NCI-H1417 (cell line): ENCODE measurements at regions not wholly inside any gene's neighbourhood (a gene's known extent, or its start where the extent isn't known, plus 50 kb on each side); places are given as distances from the start of the nearest gene placed in this dataset.
"Not testable (repeated sequence)": the region's sequence is repeated elsewhere in the genome, so short reads cannot be mapped to it uniquely, and the experiment has no call there.

Source experiments
- DNase-seq, 3 experiments: peaks; one replicate each; lab custom pipeline; 2025; lab: John Stamatoyannopoulos, UW

DNA sequence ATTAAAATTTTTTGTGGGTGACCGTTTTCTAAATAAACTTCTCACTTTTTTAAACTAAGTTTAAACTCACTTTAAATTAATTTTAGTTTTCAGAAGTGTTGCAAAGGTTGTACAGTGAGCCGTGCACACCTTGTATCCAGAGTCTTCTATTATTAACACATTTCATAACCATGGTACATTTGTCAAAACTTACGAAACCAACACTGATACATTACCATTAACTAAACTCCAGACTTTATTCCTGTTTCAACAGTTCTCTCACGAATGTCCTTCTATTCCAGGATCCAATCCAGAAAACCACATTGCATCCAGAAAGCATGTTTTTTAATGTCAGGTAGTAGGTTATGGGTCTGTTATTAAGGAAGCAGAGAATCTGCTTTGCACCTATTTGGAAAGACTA lies 319.9 kb downstream of the CBLN4 start:
- no peak for DNase-seq

DNA sequence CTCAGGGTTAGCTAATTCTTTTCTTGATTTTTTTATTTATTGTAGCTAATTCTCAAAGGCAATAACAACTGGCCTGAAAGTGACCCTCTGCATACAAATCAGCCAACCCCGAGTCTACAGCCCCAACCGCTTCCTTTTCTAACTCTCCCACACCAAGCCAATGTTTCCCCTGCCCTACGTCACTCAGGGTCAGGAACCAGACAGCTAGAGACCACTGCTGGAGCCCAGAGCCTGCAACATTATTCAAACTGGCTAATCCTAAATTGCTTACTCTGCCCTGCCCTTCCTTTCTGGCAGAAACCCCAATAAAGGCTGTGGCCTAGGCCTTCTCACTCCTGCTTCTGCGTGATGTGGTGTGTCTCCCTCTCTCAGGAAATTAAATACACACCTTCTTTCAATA lies 320.7 kb downstream of the CBLN4 start:
- no peak for DNase-seq

DNA sequence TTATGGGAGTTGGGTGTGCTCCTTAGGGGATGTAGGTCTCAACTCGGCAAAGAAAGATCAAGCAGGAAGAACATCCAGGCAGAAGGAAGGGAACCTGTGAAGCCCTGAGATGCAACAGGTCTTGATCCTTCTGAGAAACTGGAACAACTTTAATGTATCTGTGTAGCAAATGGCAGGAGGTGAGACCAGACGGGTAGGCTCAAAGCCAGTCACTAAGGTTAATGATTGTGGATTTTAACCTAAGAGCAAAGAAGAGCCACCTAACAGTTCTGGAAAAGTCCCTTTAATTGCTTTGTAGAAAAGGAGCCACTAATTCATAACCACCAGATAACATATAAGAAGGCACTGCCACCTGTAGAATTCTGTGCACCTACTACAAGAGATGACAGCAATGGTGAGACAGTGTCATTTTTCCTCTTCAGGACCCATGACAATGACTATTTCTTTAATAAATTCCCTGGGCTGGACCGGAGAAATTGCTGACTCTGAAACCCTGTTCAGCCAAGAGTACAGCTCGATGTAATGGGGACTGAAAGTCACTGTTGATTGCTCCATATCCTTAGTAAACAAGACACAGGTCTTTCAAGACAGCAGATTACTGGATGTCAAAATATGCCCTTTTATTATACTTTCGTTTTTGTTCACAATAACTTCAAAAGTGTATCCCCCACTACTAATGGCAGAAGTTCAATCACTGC lies 326.2 kb downstream of the CBLN4 start:
- DNase-seq, result no peak

DNA sequence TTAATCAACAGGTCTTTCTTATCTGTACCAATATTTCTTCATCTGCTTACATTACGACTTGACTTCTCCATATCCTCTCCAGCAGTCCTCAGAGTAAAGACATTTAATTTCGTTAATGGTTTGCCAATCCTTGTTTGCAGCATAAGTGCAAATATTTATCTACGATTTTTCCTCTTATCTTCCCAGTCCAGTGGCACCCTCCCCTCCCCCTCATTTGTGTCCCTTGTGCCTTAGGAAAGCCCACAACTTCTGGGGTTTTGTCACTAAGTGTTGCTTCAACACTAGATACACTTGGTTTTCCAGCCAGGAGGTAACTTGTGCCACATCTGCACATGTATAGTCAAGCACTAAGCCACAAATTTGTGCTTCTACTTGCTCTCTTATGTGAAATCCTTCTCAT lies 327.2 kb downstream of the CBLN4 start:
- no peak for DNase-seq

DNA sequence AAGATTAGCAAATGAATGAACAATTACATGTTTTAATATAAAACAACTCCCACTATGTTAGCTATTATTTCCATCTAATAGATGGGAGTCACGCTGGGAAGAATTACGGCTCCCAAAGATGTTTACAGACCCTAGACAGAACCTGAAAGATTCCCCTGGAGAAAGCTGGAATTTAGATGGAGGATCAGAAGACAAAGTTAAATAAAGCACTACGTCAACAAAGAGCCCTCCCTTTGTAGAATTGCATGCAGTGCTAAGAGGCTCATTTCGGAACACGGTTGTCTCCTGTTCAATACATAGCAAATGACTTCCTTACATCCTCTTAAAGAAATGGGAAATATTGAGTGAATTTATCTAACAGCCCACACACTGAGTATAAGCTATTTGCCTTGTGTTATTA lies 328.3 kb downstream of the CBLN4 start:
- no peak for DNase-seq

DNA sequence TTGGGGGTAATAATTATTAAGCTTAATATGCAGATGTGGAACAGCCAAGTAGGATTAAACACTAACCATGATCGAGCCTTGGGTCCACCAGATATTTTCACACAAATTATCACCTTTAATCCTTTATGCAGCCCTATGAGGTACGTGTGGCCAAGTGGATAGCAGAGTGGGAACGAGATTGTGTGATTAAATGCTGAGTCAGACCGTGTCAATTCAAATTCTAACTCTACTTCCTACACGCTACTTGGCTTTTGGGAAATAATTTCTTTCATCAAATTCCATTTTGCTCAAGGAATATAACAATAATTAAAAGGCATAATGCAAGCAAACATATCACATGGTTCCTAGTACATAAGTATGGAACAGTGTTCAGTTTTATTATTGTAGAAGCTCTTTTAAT lies 329.2 kb downstream of the CBLN4 start:
- DNase-seq, result no peak

DNA sequence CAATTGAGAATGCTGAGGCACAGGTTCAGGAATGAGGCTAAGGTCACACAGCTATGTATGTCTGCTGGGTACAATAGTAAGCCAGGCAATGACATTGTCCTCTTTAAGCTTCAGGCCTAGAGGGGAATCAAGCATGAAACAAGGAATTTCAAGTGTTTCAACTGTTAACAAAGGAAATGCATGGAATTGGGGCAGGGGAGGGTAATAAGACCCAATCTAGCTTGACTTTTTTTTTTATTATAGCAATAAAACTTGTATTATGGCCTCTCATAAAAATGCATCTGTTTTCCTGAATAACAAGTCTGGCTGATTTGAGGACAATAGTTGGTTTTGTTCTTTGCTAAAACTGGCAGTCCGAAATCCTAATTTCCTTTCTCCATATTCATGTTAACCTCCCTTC lies 336.7 kb downstream of the CBLN4 start:
- DNase-seq, result no peak

DNA sequence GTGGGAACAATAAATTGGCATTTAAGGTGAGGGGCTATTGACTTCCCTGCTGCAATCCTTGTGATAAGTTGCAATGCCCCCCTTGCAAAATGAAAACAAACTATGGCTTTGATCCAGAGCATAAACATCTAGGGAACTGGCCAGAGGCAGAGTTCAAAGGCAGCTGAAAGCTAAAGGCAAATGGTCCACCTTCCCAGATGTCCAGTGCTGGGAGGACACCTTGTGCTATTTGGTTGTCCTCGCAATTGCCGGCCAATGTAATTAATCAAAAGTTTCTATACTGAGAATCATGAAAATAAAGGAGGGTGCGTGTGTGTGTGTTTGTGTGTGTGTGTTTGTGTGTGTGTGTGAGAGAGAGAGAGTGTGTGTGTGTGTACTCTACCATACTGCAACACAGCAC lies 337.4 kb downstream of the CBLN4 start:
- DNase-seq, result peak in 1 of 3 experiments; percentile 57

DNA sequence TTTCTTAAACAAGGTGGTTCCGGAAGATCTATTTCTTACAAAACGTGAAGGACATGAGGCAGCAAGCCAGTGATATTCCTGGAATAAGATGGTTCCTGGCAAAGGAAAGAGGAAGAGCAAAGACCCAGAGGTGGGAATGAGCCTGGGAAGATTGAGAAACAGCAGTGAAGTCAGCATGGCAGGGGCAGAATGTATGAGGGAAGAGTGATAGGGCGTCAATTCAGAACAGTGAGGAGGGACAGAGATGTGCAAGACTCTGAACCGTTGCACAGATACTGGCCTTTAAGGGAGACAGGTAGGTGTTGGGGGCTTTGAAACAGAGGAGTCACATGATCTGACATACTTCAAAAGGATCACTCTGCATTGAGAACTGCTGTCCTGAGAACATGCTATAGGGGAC lies 338.3 kb downstream of the CBLN4 start:
- no peak for DNase-seq

DNA sequence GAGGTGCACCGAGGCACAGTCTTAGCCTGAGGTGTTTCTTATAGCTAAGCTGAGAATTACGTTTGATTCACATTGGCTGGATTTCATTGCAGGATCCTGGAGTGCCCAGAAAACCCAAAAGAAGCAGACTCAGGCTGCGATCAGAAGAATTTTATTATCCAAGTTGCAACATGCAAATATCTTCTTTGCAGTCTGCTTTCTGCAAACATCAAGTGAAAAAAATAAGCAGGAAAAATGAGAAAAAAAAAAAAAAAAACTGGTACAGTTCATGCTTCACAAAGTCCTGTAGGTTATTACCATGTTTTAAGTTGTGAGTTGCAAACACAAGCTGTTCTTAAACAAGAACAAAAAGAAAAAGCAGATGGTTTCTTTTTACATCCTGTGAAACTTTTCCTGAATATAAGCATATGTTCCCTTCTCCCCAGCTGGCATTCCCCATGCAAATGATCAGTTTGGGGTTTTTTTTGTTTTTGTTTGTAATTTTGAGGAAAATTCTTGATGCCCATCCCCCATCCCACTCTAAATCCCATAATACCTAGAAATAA lies 349.0 kb downstream of the CBLN4 start:
- no peak for DNase-seq

DNA sequence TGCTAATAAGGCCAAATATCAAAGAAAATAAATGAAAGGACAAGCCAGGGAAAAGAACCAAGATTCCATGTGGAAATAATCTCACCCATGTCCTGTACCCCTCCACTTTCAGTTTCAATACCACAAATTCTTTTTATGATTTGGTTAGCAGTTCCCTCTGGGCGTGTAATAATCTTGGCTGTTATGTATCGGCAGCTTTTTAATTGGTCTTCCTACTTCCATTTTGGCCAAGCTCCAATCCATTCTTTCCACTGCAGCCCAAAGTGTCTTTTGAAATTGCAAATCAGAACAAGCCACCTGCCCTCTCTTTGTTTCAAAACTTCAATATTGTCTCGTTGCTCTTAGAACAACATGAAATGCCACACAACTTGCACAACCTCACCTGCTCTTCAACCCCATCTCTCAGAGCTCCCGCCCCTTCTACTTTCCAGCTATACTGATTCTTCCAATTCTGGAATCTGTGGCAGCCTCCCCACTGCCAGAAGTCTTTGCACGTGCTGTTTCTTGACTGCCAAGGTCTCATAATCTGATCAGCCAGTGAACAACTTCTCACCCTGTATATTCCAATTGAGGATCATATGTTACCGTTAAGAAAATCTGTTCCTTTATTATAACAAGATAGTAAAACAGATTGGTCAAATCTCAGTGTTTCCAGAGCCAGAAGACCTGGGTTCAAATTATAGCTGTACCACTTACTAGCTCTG lies 354.5 kb downstream of the CBLN4 start:
- DNase-seq, result no peak

DNA sequence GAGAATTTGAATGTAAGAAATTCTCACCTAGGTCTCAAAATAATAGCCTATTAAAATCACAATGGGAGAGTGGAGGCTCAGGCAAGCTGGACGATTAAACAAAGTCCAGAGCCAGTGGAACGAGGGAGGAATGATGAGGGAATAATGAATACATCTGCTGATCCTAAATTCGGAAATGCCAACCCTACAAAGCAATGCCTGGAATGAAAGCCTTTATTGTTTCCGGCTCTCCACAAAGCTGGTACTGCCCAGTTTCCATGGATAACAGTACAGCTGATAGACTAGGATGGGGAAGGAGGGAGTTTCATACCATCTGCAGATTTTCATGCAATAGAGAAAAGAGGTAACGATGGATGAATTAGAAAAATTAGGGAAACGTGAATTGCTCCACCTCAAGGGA lies 356.1 kb downstream of the CBLN4 start:
- no peak for DNase-seq

DNA sequence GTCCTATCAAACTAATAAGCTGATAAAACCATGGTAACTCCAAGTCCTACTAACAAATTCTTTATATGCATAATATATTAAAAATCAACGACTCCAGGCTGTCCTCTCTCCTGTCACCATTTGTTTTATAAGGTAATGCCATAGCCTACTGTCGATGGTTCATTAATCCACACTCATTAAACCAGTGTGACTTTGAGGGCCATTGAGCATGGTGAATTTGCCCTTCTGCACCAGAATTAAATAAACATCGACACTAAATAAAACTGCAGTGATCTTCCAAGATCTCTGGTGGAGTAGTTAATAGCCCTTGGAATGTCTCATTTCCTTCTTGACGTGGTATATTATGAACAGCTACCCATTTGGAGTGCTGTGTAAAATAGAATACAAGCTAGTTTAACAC lies 358.5 kb downstream of the CBLN4 start:
- DNase-seq, result no peak

DNA sequence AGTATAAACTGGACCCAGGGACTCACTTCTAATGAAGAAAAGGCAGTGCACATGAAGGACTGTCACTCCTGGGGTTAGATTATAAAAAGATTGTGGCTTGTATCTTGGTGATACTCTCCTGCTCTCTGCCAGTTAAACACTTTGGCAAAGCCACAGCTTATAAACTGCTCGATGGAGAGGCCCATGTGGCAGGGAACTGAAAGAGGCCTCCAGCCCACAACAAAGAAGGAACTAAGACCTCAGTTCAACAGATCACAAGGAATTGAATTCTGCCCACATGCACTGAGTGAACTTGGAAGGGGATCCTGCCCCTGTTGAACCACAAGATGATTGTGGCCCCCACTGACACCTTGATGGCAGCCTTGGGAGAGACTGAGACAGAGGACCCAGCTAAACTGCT lies 363.8 kb downstream of the CBLN4 start:
- DNase-seq, result no peak

DNA sequence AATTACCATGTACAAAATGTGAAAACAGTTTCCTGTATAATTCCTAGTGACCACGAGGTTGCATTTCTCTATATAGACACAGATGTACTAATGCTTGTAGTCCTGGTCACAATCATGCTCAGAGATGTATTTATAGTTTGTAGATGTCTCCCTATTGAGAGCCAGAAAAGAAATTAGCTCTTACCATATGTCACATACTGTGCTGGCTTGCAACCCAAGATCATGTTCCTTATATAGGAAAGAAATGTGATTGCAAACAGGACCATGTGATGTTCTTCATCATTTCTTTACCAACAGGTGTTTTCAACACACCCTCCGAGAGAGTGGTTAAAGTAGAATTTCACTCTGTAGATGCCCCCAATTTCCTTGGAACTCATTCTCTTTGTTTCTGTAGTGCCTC lies 369.4 kb downstream of the CBLN4 start:
- no peak for DNase-seq

DNA sequence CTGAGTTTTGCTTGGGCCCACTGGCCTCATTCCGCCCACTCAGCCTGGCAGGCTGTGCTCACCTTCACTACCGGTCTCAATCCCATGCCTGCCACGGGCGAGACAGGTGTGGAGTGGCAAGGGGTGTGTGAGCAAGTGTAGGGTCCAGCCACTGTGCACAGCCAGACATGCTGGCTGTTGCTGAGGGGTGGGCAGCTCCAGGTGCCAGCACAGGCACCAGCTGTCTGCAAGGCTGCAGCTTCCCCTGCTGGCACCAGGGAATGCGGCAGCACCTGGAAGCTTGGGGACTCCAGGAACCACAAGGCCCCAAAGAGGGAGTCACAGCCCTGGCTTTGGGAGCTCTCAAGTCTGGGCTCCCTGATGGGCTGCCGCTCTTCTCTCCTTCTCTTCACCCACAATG lies 372.7 kb downstream of the CBLN4 start:
- no peak for DNase-seq

DNA sequence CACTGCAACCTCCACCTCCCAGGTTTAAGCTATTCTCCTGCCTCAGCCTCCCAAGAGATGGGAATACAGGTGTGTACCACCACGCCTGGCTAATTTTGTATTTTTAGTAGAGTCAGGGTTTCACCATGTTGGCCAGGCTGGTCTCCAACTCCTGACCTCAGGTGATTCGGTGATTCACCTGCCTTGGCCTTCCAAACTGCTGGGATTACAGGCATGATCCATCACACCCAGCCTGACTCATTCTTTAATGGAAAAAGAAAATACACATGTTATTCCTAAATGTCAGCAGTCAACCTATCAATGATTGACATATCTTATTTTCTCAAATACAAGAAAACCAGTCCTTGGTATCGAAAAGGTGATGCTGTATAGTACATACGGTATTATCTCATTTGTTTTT lies 376.2 kb downstream of the CBLN4 start:
- DNase-seq, result not testable (repeated sequence)

DNA sequence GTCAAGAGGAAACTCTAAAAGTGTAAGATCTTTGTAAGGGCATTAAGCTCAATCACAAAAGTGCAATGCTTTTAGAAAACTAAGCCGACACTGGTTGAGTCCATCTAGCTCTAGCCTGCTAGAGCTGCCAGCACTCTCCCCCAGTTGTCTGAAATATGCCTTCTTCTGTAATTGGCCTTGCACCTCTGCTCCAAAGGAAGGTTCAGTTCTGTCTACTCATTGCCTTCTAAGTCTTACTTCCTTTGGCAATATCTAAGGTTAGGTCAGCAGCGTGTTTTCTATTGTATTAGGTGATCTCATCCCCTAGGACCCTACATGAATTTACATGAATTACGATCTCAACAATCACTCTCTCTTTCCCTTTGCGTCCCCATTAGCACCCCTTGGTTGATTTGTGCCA lies 378.6 kb downstream of the CBLN4 start:
- DNase-seq, result no peak

DNA sequence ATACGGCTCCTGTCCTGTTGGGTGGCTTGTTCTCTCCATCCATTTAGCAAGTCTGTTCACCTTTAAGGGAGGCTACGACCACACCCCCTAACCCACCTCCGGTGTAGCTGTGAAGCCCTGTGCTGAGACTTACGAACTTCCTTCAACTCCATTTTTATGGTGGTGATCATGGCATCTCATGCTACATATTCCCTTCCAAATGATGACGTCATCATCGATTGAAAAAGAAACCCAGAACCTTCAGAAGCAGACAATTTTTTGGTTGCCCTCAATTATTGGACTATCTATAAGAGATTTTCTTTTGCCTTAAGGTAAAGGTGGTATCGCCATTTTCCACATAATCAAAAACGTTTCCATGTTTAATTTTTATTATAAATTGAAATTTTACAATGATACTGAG lies 389.0 kb downstream of the CBLN4 start:
- no peak for DNase-seq

DNA sequence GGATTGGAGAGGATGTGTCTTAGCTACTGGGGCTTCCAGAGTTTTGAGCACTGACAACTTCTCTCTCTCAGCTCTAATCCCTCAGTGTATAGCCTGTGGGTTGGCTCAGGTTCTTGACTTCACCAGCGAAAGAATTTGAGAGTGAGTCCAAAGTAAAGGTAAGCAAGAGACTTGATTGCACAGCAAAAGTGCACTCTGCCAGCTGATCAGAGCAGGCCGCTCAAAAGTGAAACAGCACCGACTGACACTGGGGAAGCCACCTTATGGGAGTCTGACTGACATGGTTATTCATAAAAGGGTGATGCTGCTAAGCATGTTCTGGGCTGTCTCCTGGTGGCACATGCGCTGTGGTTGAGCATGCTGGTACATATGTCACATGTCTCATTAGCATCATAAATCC lies 389.5 kb downstream of the CBLN4 start:
- DNase-seq, result no peak

DNA sequence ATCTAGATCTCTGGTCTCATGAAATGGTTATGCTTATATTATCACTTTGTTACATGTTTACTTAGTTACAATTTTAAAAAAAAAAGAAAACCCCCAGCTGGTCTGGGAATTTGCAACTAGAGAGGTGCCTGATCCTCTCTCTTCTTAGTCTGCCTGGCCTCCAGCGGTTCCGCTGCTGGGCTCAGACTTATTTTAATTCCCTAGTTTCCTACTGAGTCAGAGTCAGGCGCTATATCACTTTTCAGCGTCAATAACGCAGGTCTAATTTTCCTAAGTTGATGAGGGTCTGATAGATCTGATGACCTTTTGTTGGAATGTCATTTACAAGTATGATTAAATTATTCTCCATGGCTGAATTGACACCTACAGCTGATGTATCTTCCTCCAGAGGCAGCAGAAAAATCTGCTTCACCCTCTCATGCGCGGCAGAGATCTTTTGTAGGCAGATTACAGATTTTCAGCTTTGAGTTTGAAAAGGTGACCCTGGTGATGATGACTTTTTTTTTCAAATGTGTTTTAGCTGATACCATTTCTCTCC lies 391.0 kb downstream of the CBLN4 start:
- no peak for DNase-seq

DNA sequence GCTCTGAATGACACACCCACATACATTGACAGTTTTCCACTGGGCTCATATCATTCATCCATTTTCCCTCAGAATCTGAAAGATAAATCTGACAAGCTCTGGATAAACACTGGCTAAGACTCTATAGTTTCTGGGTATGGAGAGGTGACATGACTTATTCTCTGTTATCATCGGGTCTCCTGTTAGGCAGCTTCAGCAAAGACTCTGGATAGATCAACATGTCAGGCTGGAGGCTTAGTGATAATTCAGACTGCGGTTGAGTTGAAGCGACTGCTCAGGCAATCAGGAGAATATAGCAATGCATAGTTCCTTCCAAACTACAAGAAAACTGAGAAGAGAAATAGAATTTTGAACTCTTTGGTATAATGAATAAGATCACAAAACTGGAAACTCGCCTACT lies 394.6 kb downstream of the CBLN4 start:
- DNase-seq, result no peak

DNA sequence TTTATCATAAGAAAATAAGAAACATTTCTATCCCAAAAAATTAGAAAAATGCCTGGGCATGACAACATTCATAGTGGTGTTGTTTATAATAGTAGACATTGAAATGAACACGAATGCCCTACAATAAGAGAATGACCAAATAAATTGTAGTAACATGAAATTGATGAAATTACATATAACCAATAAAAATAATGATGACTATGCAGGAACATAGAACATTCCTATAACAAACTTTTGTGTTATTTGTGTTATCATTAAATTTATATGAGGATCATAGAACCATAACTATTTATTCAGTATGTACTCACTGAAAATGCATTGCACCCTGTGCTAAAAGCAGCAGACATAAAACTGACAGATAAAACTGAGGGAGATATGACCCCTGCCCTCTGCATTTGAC lies 399.7 kb downstream of the CBLN4 start:
- no peak for DNase-seq

DNA sequence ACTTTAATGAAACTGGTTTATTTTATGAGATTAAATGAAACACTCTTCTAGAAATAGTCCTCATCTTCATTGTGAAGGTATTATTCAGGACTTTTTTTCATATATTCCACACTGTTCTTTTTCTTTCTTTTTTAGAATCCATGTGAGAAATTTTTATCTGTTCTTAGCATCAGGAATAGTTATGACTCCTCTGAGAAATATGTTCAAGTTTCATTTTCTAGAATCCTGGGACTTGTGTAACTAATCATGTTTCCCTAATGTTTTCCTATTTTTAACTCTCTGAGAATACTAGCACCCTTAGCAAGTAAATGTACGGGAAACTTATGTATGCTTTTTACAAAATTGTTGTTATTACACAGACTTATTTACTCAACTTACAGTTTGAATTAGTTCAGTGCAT lies 407.8 kb downstream of the CBLN4 start:
- no peak for DNase-seq
